Tongue (tissue), 1 donor: ENCODE measurements at regions not wholly inside any gene's neighbourhood (a gene's known extent, or its start where the extent isn't known, plus 50 kb on each side); places are given as distances from the start of the nearest gene placed in this dataset.
A peak's percentile ranks its signal among the peaks of the same experiment; 100 is the strongest.
"Not testable (repeated sequence)": the region's sequence is repeated elsewhere in the genome, so short reads cannot be mapped to it uniquely, and the experiment has no call there.

Source experiments
- DNase-seq: peaks from one replicate; pipeline ENCODE4 v3.0.0-alpha.2; 2015

GRCh38 chr13:55705971-55706370, 1434.7 kb upstream of the PRR20A start:
- peak; percentile 13 for DNase-seq

- no peak for DNase-seq
These were observed 1426.6 kb upstream of the PRR20A start for GRCh38 chr13:55714120-55714519.

- DNase-seq: no peak
These were observed 1413.0 kb upstream of the PRR20A start for GRCh38 chr13:55727683-55728082.

GRCh38 chr13:55728247-55728646, 1412.5 kb upstream of the PRR20A start:
- no peak for DNase-seq

- no peak for DNase-seq
These were observed 1394.9 kb upstream of the PRR20A start for GRCh38 chr13:55745828-55746227.

GRCh38 chr13:55761986-55762385, 1378.7 kb upstream of the PRR20A start:
- no peak for DNase-seq

- no peak for DNase-seq
These were observed 1363.1 kb upstream of the PRR20A start for GRCh38 chr13:55777612-55778011.

- no peak for DNase-seq
These were observed 1356.9 kb upstream of the PRR20A start for GRCh38 chr13:55783841-55784240.

GRCh38 chr13:55788548-55788947, 1352.2 kb upstream of the PRR20A start:
- no peak for DNase-seq

- DNase-seq: no peak
These were observed 1348.0 kb upstream of the PRR20A start for GRCh38 chr13:55792544-55793193.

- no peak for DNase-seq
These were observed 1325.2 kb upstream of the PRR20A start for GRCh38 chr13:55815458-55816033.

- DNase-seq: no peak
These were observed 1323.6 kb upstream of the PRR20A start for GRCh38 chr13:55816976-55817601.

- DNase-seq: no peak
These were observed 1319.9 kb upstream of the PRR20A start for GRCh38 chr13:55820817-55821216.

- no peak for DNase-seq
These were observed 1271.1 kb upstream of the PRR20A start for GRCh38 chr13:55869648-55870047.

- no peak for DNase-seq
These were observed 1253.2 kb upstream of the PRR20A start for GRCh38 chr13:55887561-55887960.

GRCh38 chr13:55893540-55893939, 1247.2 kb upstream of the PRR20A start:
- no peak for DNase-seq

GRCh38 chr13:55937180-55937579, 1203.5 kb upstream of the PRR20A start:
- DNase-seq: no peak

GRCh38 chr13:55948175-55948574, 1192.5 kb upstream of the PRR20A start:
- no peak for DNase-seq

GRCh38 chr13:55963934-55964333, 1176.8 kb upstream of the PRR20A start:
- DNase-seq: no peak

- DNase-seq: no peak
These were observed 1173.7 kb upstream of the PRR20A start for GRCh38 chr13:55967055-55967454.

- DNase-seq: no peak
These were observed 1163.3 kb upstream of the PRR20A start for GRCh38 chr13:55977436-55977835.

- DNase-seq: no peak
These were observed 1159.3 kb upstream of the PRR20A start for GRCh38 chr13:55981381-55981780.

GRCh38 chr13:55984026-55984425, 1156.7 kb upstream of the PRR20A start:
- DNase-seq: not testable (repeated sequence)

- DNase-seq: no peak
These were observed 1150.1 kb upstream of the PRR20A start for GRCh38 chr13:55990631-55991030.
